ENCODE measurements at regions not wholly inside any gene's neighbourhood (a gene's known extent, or its start where the extent isn't known, plus 50 kb on each side); places are given as distances from the start of the nearest gene placed in this dataset.

DNA sequence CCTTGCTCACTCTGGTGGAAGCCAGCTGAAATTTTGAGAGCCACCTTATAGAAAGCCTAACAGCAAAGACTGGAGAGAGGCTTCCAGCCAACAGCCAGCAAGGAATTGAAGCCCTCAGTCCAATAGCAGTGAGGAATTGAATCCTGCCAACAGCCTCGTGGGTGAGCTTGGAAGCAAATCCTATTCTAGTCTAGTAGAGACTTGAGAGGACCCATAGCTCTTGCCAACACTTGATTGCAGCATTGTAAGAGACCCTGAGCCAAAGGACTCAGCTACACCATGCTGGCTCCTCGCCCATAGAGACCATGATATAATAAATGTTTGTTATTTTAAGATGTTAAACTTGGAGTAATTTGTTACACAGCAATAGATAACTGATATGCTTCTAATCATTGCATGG is 403.0 kb upstream of the TNP1 start:
- TF ChIP-seq CTCF (IDR thresholded peaks at IDR 0.05): no peak
- no peak for TF ChIP-seq POLR2A (IDR thresholded peaks at IDR 0.05)

Data from testis (tissue), 2 donors.